ENCODE measurements at regions not wholly inside any gene's neighbourhood (a gene's known extent, or its start where the extent isn't known, plus 50 kb on each side); places are given as distances from the start of the nearest gene placed in this dataset.

GRCh38 chr6:91447081-91447480, 860.2 kb upstream of the MAP3K7 start:
- Mint-ChIP-seq H3K9me3 (no peaks in the 10 kb centered on the region), H3K27me3 (ENCODE audit: low read depth) (no peaks in the 10 kb centered on the region), H3K36me3 (ENCODE audit: low read depth) (no peaks in the 10 kb centered on the region), H3K4me1 (ENCODE audit: low read depth) (peaks cover 4% of the 10 kb centered on the region), H3K4me3 (ENCODE audit: low read depth) (no peak overlapping the region), H3K27ac (no peak overlapping the region)
- DNase-seq (ENCODE audit: low spot score), result no peak
- intact Hi-C loops (cut with micrococcal nuclease), result no loop called here

GRCh38 chr6:91443405-91443804, 856.5 kb upstream of the MAP3K7 start:
- no peaks in the 10 kb centered on the region for H3K9me3 Mint-ChIP-seq
- H3K36me3 Mint-ChIP-seq (ENCODE audit: low read depth), result no peaks in the 10 kb centered on the region
- H3K27ac Mint-ChIP-seq, result no peak overlapping the region
- intact Hi-C loops (cut with micrococcal nuclease), result no loop called here
- no peaks in the 10 kb centered on the region for H3K27me3 Mint-ChIP-seq (ENCODE audit: low read depth)
- H3K4me1 Mint-ChIP-seq (ENCODE audit: low read depth), result peaks cover 9% of the 10 kb centered on the region
- no peak for DNase-seq (ENCODE audit: low spot score)
- no peak overlapping the region for H3K4me3 Mint-ChIP-seq (ENCODE audit: low read depth)

- no peak for DNase-seq (ENCODE audit: low spot score)
These were observed 855.5 kb upstream of the MAP3K7 start for GRCh38 chr6:91442342-91442741.

GRCh38 chr6:91438570-91438969, 851.7 kb upstream of the MAP3K7 start:
- Mint-ChIP-seq H3K4me1 (ENCODE audit: low read depth) (peaks cover 9% of the 10 kb centered on the region), H3K4me3 (ENCODE audit: low read depth) (no peak overlapping the region)
- no peak for DNase-seq (ENCODE audit: low spot score)

More at GRCh38 chr6:91442342-91442741, 855.5 kb upstream of the MAP3K7 start:
- intact Hi-C loops (cut with micrococcal nuclease), result no loop called here
- peaks cover 9% of the 10 kb centered on the region for H3K4me1 Mint-ChIP-seq (ENCODE audit: low read depth)
- H3K27me3 Mint-ChIP-seq (ENCODE audit: low read depth), result no peaks in the 10 kb centered on the region
- H3K36me3 Mint-ChIP-seq (ENCODE audit: low read depth), result no peaks in the 10 kb centered on the region
- no peaks in the 10 kb centered on the region for H3K9me3 Mint-ChIP-seq
- peak overlapping the region; percentile 9 for H3K27ac Mint-ChIP-seq
- H3K4me3 Mint-ChIP-seq (ENCODE audit: low read depth), result no peak overlapping the region

GRCh38 chr6:91437315-91437729, 850.5 kb upstream of the MAP3K7 start:
- no peaks in the 10 kb centered on the region for H3K27me3 Mint-ChIP-seq (ENCODE audit: low read depth)
- intact Hi-C loops (cut with micrococcal nuclease), result no loop called here

More at GRCh38 chr6:91438570-91438969, 851.7 kb upstream of the MAP3K7 start:
- Mint-ChIP-seq H3K27me3 (ENCODE audit: low read depth) (no peaks in the 10 kb centered on the region), H3K27ac (no peak overlapping the region), H3K36me3 (ENCODE audit: low read depth) (no peaks in the 10 kb centered on the region), H3K9me3 (no peaks in the 10 kb centered on the region)
- intact Hi-C loops (cut with micrococcal nuclease), result no loop called here

GRCh38 chr6:91436448-91436847, 849.6 kb upstream of the MAP3K7 start:
- Mint-ChIP-seq H3K27me3 (ENCODE audit: low read depth) (no peaks in the 10 kb centered on the region), H3K27ac (no peak overlapping the region), H3K4me3 (ENCODE audit: low read depth) (no peak overlapping the region), H3K4me1 (ENCODE audit: low read depth) (peaks cover 2% of the 10 kb centered on the region), H3K36me3 (ENCODE audit: low read depth) (no peaks in the 10 kb centered on the region), H3K9me3 (no peaks in the 10 kb centered on the region)
- DNase-seq (ENCODE audit: low spot score), result no peak
- intact Hi-C loops (cut with micrococcal nuclease), result no loop called here

More at GRCh38 chr6:91437315-91437729, 850.5 kb upstream of the MAP3K7 start:
- H3K4me3 Mint-ChIP-seq (ENCODE audit: low read depth), result no peak overlapping the region
- no peak for DNase-seq (ENCODE audit: low spot score)
- H3K4me1 Mint-ChIP-seq (ENCODE audit: low read depth), result peaks cover 7% of the 10 kb centered on the region
- no peaks in the 10 kb centered on the region for H3K36me3 Mint-ChIP-seq (ENCODE audit: low read depth)
- H3K27ac Mint-ChIP-seq, result no peak overlapping the region
- no peaks in the 10 kb centered on the region for H3K9me3 Mint-ChIP-seq

GRCh38 chr6:91435630-91436029, 848.8 kb upstream of the MAP3K7 start:
- no peaks in the 10 kb centered on the region for H3K9me3 Mint-ChIP-seq
- no peak overlapping the region for H3K4me3 Mint-ChIP-seq (ENCODE audit: low read depth)
- H3K4me1 Mint-ChIP-seq (ENCODE audit: low read depth), result peaks cover 2% of the 10 kb centered on the region
- intact Hi-C loops (cut with micrococcal nuclease), result no loop called here
- H3K27me3 Mint-ChIP-seq (ENCODE audit: low read depth), result no peaks in the 10 kb centered on the region
- H3K27ac Mint-ChIP-seq, result no peak overlapping the region
- no peaks in the 10 kb centered on the region for H3K36me3 Mint-ChIP-seq (ENCODE audit: low read depth)
- no peak for DNase-seq (ENCODE audit: low spot score)

- no peak overlapping the region for H3K27ac Mint-ChIP-seq
- intact Hi-C loops (cut with micrococcal nuclease), result no loop called here
- DNase-seq (ENCODE audit: low spot score), result no peak
- H3K4me1 Mint-ChIP-seq (ENCODE audit: low read depth), result peaks cover 2% of the 10 kb centered on the region
- no peaks in the 10 kb centered on the region for H3K9me3 Mint-ChIP-seq
- no peaks in the 10 kb centered on the region for H3K36me3 Mint-ChIP-seq (ENCODE audit: low read depth)
- no peak overlapping the region for H3K4me3 Mint-ChIP-seq (ENCODE audit: low read depth)
- H3K27me3 Mint-ChIP-seq (ENCODE audit: low read depth), result no peaks in the 10 kb centered on the region
These were observed 847.7 kb upstream of the MAP3K7 start for GRCh38 chr6:91434576-91434975.

GRCh38 chr6:91433660-91434534, 847.0 kb upstream of the MAP3K7 start:
- no peaks in the 10 kb centered on the region for H3K4me1 Mint-ChIP-seq (ENCODE audit: low read depth)
- intact Hi-C loops (cut with micrococcal nuclease), result no loop called here
- no peak for DNase-seq (ENCODE audit: low spot score)
- H3K9me3 Mint-ChIP-seq, result no peaks in the 10 kb centered on the region
- no peaks in the 10 kb centered on the region for H3K27me3 Mint-ChIP-seq (ENCODE audit: low read depth)
- no peak overlapping the region for H3K4me3 Mint-ChIP-seq (ENCODE audit: low read depth)
- H3K36me3 Mint-ChIP-seq (ENCODE audit: low read depth), result no peaks in the 10 kb centered on the region
- no peak overlapping the region for H3K27ac Mint-ChIP-seq

- H3K27ac Mint-ChIP-seq, result no peak overlapping the region
- no peaks in the 10 kb centered on the region for H3K4me1 Mint-ChIP-seq (ENCODE audit: low read depth)
- no peaks in the 10 kb centered on the region for H3K36me3 Mint-ChIP-seq (ENCODE audit: low read depth)
- H3K4me3 Mint-ChIP-seq (ENCODE audit: low read depth), result no peak overlapping the region
- peaks cover 3% of the 10 kb centered on the region for H3K9me3 Mint-ChIP-seq
- DNase-seq (ENCODE audit: low spot score), result no peak
- H3K27me3 Mint-ChIP-seq (ENCODE audit: low read depth), result no peaks in the 10 kb centered on the region
- intact Hi-C loops (cut with micrococcal nuclease), result no loop called here
These were observed 842.2 kb upstream of the MAP3K7 start for GRCh38 chr6:91428953-91429560.

- peaks cover 3% of the 10 kb centered on the region for H3K9me3 Mint-ChIP-seq
- H3K36me3 Mint-ChIP-seq (ENCODE audit: low read depth), result no peaks in the 10 kb centered on the region
- intact Hi-C loops (cut with micrococcal nuclease), result no loop called here
- H3K4me3 Mint-ChIP-seq (ENCODE audit: low read depth), result no peak overlapping the region
- H3K27ac Mint-ChIP-seq, result no peak overlapping the region
- H3K4me1 Mint-ChIP-seq (ENCODE audit: low read depth), result no peaks in the 10 kb centered on the region
- no peaks in the 10 kb centered on the region for H3K27me3 Mint-ChIP-seq (ENCODE audit: low read depth)
- DNase-seq (ENCODE audit: low spot score), result no peak
These were observed 841.4 kb upstream of the MAP3K7 start for GRCh38 chr6:91428296-91428695.

- H3K36me3 Mint-ChIP-seq (ENCODE audit: low read depth), result no peaks in the 10 kb centered on the region
- no peak overlapping the region for H3K4me3 Mint-ChIP-seq (ENCODE audit: low read depth)
- DNase-seq (ENCODE audit: low spot score), result no peak
- H3K27me3 Mint-ChIP-seq (ENCODE audit: low read depth), result no peaks in the 10 kb centered on the region
- intact Hi-C loops (cut with micrococcal nuclease), result no loop called here
- peaks cover 24% of the 10 kb centered on the region for H3K9me3 Mint-ChIP-seq
- H3K4me1 Mint-ChIP-seq (ENCODE audit: low read depth), result no peaks in the 10 kb centered on the region
- no peak overlapping the region for H3K27ac Mint-ChIP-seq
These were observed 833.4 kb upstream of the MAP3K7 start for GRCh38 chr6:91420243-91420642.

- Mint-ChIP-seq H3K27me3 (ENCODE audit: low read depth) (no peaks in the 10 kb centered on the region), H3K4me3 (ENCODE audit: low read depth) (no peak overlapping the region), H3K9me3 (peaks cover 6% of the 10 kb centered on the region), H3K27ac (no peak overlapping the region), H3K4me1 (ENCODE audit: low read depth) (no peaks in the 10 kb centered on the region), H3K36me3 (ENCODE audit: low read depth) (no peaks in the 10 kb centered on the region)
- intact Hi-C loops (cut with micrococcal nuclease), result no loop called here
- no peak for DNase-seq (ENCODE audit: low spot score)
These were observed 828.2 kb upstream of the MAP3K7 start for GRCh38 chr6:91415031-91415605.

All from activated T-helper 2 cell treated with anti-CD3 and anti-CD28 coated beads, Interferon-gamma antibody, Interleukin-2, Interleukin-4, amounts not matched to agents 10 μg/mL and 5 μg/mL and 100 μg/mL, durations not matched to agents 14 hours and 24 hours and 36 hours (primary cell).